ENCODE measurements at regions not wholly inside any gene's neighbourhood (a gene's known extent, or its start where the extent isn't known, plus 50 kb on each side); places are given as distances from the start of the nearest gene placed in this dataset.

GRCh38 chr2:216300906-216301305 lies 71.4 kb downstream of the MARCHF4 start:
- TF ChIP-seq CTCF (IDR thresholded peaks at IDR 0.05): no peak
- H3K4me3 ChIP-seq: no peak overlapping the region
- DNase-seq: no peak
- 82% methylated on average over 2 of the region's 2 CpGs for WGBS, 2 donors
- H3K9me3 ChIP-seq: no peaks in the 10 kb centered on the region
- H3K27ac ChIP-seq: no peak overlapping the region
- peaks cover 0 to 13% (median 9%) of the 10 kb centered on the region in 7 donors for H3K27me3 ChIP-seq
- H3K36me3 ChIP-seq: no peaks in the 10 kb centered on the region
- no peaks in the 10 kb centered on the region for H3K4me1 ChIP-seq
- intact Hi-C loops (cut with DNase I): no loop called here
- ATAC-seq: no peak

GRCh38 chr2:216299588-216299987 lies 72.7 kb downstream of the MARCHF4 start:
- no peak for ATAC-seq
- H3K9me3 ChIP-seq: no peaks in the 10 kb centered on the region
- intact Hi-C loops (cut with DNase I): no loop called here
- H3K36me3 ChIP-seq: no peaks in the 10 kb centered on the region
- no peak overlapping the region for H3K4me3 ChIP-seq
- no peaks in the 10 kb centered on the region for H3K4me1 ChIP-seq
- no peak for TF ChIP-seq CTCF (IDR thresholded peaks at IDR 0.05)
- 64 to 65% methylated on average over 1 of the region's 1 CpG for WGBS, 2 donors
- no peak for DNase-seq
- H3K27ac ChIP-seq: no peak overlapping the region
- peaks cover 0 to 13% (median 9%) of the 10 kb centered on the region in 7 donors for H3K27me3 ChIP-seq

- H3K27ac ChIP-seq: no peak overlapping the region
- intact Hi-C loops (cut with DNase I): no loop called here
- peaks cover 0 to 13% (median 9%) of the 10 kb centered on the region in 7 donors for H3K27me3 ChIP-seq
- WGBS, 2 donors: 69 to 71% methylated on average over 5 of the region's 5 CpGs
- no peak for TF ChIP-seq CTCF (IDR thresholded peaks at IDR 0.05)
- H3K9me3 ChIP-seq: no peaks in the 10 kb centered on the region
- DNase-seq (no peak), ATAC-seq (no peak)
- no peak overlapping the region for H3K4me3 ChIP-seq
- H3K4me1 ChIP-seq: no peaks in the 10 kb centered on the region
- H3K36me3 ChIP-seq: no peaks in the 10 kb centered on the region
Observed at GRCh38 chr2:216298719-216299495, 73.4 kb downstream of the MARCHF4 start.

GRCh38 chr2:216296856-216297255 lies 75.4 kb downstream of the MARCHF4 start:
- intact Hi-C loops (cut with DNase I): no loop called here
- TF ChIP-seq CTCF (IDR thresholded peaks at IDR 0.05): no peak
- WGBS, 2 donors: 68 to 71% methylated on average over 7 of the region's 7 CpGs
- Histone ChIP-seq H3K4me1 (no peaks in the 10 kb centered on the region), H3K36me3 (no peaks in the 10 kb centered on the region), H3K27me3 (peaks cover 0 to 13% (median 9%) of the 10 kb centered on the region in 7 donors), H3K4me3 (no peak overlapping the region), H3K27ac (no peak overlapping the region), H3K9me3 (no peaks in the 10 kb centered on the region)
- ATAC-seq (no peak), DNase-seq (no peak)

Measured in heart right ventricle (tissue), 16 donors.